Upper lobe of left lung (tissue), 6 donors: ENCODE measurements at regions not wholly inside any gene's neighbourhood (a gene's known extent, or its start where the extent isn't known, plus 50 kb on each side); places are given as distances from the start of the nearest gene placed in this dataset.

Source experiments
- ATAC-seq, 2 donors: fragments of 200-7000 bp; cut with Tn5 transposase; one replicate each; pipeline ENCODE4 v1.9.1; 2022; ENCODE audit warnings: mild to moderate bottlenecking in 2 of 2, moderate library complexity in 2 of 2; ENCODE audit not compliant: low FRiP score in 2 of 2
- DNase-seq, 2 donors: peaks; one replicate each; pipeline ENCODE4 v3.0.0-alpha.2; 2019 to 2020
- H3K27ac ChIP-seq, 4 donors: fragments of 200-600 bp; sonication (generic); one replicate each; pipeline ENCODE4 v1.5.1; 2016 to 2019
- H3K27me3 ChIP-seq, 4 donors: fragments of 200-600 bp; sonication (generic); one replicate each; pipeline ENCODE4 v1.5.1; 2017 to 2019
- H3K36me3 ChIP-seq, 4 donors: fragments of 200-600 bp; sonication (generic); one replicate each; pipeline ENCODE4 v1.5.1; 2016 to 2019
- H3K4me1 ChIP-seq, 4 donors: fragments of 200-600 bp; sonication (generic); one replicate each; pipeline ENCODE4 v1.5.1; 2018 to 2019
- H3K4me3 ChIP-seq, 4 donors: fragments of 200-600 bp; sonication (generic); one replicate each; pipeline ENCODE4 v1.5.1; 2017 to 2019; ENCODE audit warnings: mild to moderate bottlenecking in 2 of 4, moderate library complexity in 1 of 4
- H3K9me3 ChIP-seq, 4 donors: fragments of 200-600 bp; sonication (generic); one replicate each; pipeline ENCODE4 v1.5.1; 2018 to 2019
- CTCF ChIP-seq, 6 experiments: fragments of 450-650 bp in 4 of 6; fragments of 200-600 bp in 2 of 6; sonication (generic) in 2 of 6; IDR thresholded peaks; one replicate each; pipeline ENCODE4 v1.5.1; 2016 to 2019; ENCODE audit warnings: antibody characterized with exemption in 6 of 6
- EP300 ChIP-seq, 4 donors: sonication (generic); formaldehyde crosslinking; IDR thresholded peaks; one replicate each; pipeline ENCODE4 v1.5.1; 2017; ENCODE audit warnings: antibody characterized with exemption in 4 of 4, control low read depth in 2 of 4
- POLR2A ChIP-seq, 4 donors: fragments of 450-650 bp; IDR thresholded peaks; one replicate each; pipeline ENCODE4 v1.5.1; 2016 to 2017; ENCODE audit warnings: antibody characterized with exemption in 4 of 4, mild to moderate bottlenecking in 2 of 4
- POLR2AphosphoS5 ChIP-seq, 2 donors: sonication (generic); formaldehyde crosslinking; IDR thresholded peaks; one replicate each; pipeline ENCODE4 v1.5.1; 2017; ENCODE audit warnings: antibody characterized with exemption in 2 of 2
- WGBS, 2 donors: methylation state at CpG; one replicate each; pipeline ENCODE4 v1.1.5; 2017 to 2018; 5-methylcytosine and 5-hydroxymethylcytosine counted together
- donor health status: DM: no; HTN: no; CAD: no; lungs with moderate emphysema.
- donor health status: DM: no; HTN: yes; CAD: no; lungs with severe emphysema.

GRCh38 chr6:225121-225721, 67.1 kb upstream of the DUSP22 start:
- Histone ChIP-seq H3K4me1 (peaks cover 4 to 16% (median 11%) of the 10 kb centered on the region in 4 donors), H3K27me3 (no peaks in the 10 kb centered on the region), H3K9me3 (no peaks in the 10 kb centered on the region), H3K4me3 (no peak overlapping the region), H3K27ac (peak overlapping the region in 2 of 4 donors; percentile 20), H3K36me3 (no peaks in the 10 kb centered on the region)
- TF ChIP-seq CTCF (IDR thresholded peaks at IDR 0.05) = no peak
- DNase-seq (no peak), ATAC-seq (peak; percentile 47 to 49)
- 54 to 57% methylated on average over 5 to 20 of the region's 20 CpGs for WGBS, 2 donors

- no peaks in the 10 kb centered on the region for H3K27me3 ChIP-seq
- H3K4me3 ChIP-seq = no peak overlapping the region
- ATAC-seq (no peak), DNase-seq (peak in 1 of 2 donors; percentile 64)
- no peak for TF ChIP-seq POLR2AphosphoS5 (IDR thresholded peaks at IDR 0.05)
- TF ChIP-seq CTCF (IDR thresholded peaks at IDR 0.05) = no peak
- TF ChIP-seq POLR2A (IDR thresholded peaks at IDR 0.05) = no peak
- no peak for TF ChIP-seq EP300 (IDR thresholded peaks at IDR 0.05)
- H3K9me3 ChIP-seq = no peaks in the 10 kb centered on the region
- H3K27ac ChIP-seq = peak overlapping the region in 1 of 4 donors; percentile 20
- H3K4me1 ChIP-seq = peaks cover 4 to 12% (median 10%) of the 10 kb centered on the region in 4 donors
- WGBS, 2 donors = 84 to 85% methylated on average over 11 to 17 of the region's 17 CpGs
- H3K36me3 ChIP-seq = no peaks in the 10 kb centered on the region
Measured at GRCh38 chr6:225907-226306, 66.4 kb upstream of the DUSP22 start.

GRCh38 chr6:226516-227073, 65.7 kb upstream of the DUSP22 start:
- Histone ChIP-seq H3K27ac (no peak overlapping the region), H3K4me1 (peaks cover 4 to 12% (median 9%) of the 10 kb centered on the region in 4 donors), H3K27me3 (no peaks in the 10 kb centered on the region), H3K4me3 (no peak overlapping the region), H3K36me3 (no peaks in the 10 kb centered on the region), H3K9me3 (no peaks in the 10 kb centered on the region)
- TF ChIP-seq POLR2AphosphoS5 (IDR thresholded peaks at IDR 0.05) (no peak), EP300 (IDR thresholded peaks at IDR 0.05) (no peak), POLR2A (IDR thresholded peaks at IDR 0.05) (no peak), CTCF (IDR thresholded peaks at IDR 0.05) (no peak)
- DNase-seq (no peak), ATAC-seq (no peak)
- 94 to 96% methylated on average over 3 to 6 of the region's 6 CpGs for WGBS, 2 donors

- WGBS, 2 donors = 89 to 90% methylated on average over 16 to 17 of the region's 17 CpGs
- ATAC-seq = peak in 1 of 2 donors; percentile 85
- no peak overlapping the region for H3K27ac ChIP-seq
- H3K36me3 ChIP-seq = no peaks in the 10 kb centered on the region
- no peak for DNase-seq
- TF ChIP-seq POLR2A (IDR thresholded peaks at IDR 0.05) (no peak), POLR2AphosphoS5 (IDR thresholded peaks at IDR 0.05) (no peak), EP300 (IDR thresholded peaks at IDR 0.05) (no peak), CTCF (IDR thresholded peaks at IDR 0.05) (peak in 1 of 6 experiments; percentile 8)
- H3K9me3 ChIP-seq = no peaks in the 10 kb centered on the region
- H3K4me1 ChIP-seq = peaks cover 4 to 12% (median 9%) of the 10 kb centered on the region in 4 donors
- H3K27me3 ChIP-seq = no peaks in the 10 kb centered on the region
- H3K4me3 ChIP-seq = no peak overlapping the region
Measured at GRCh38 chr6:227074-227782, 65.1 kb upstream of the DUSP22 start.
